ENCODE measurements at regions not wholly inside any gene's neighbourhood (a gene's known extent, or its start where the extent isn't known, plus 50 kb on each side); places are given as distances from the start of the nearest gene placed in this dataset.

GRCh38 chr4:137083571-137084135 lies 448.6 kb downstream of the PCDH18 start:
- no peak for DNase-seq
- no peaks in the 10 kb centered on the region for H3K9me3 ChIP-seq (replicated peaks)
- no peaks in the 10 kb centered on the region for H3K4me1 ChIP-seq
- H3K36me3 ChIP-seq: no peaks in the 10 kb centered on the region
- TF ChIP-seq, protein P1, sequence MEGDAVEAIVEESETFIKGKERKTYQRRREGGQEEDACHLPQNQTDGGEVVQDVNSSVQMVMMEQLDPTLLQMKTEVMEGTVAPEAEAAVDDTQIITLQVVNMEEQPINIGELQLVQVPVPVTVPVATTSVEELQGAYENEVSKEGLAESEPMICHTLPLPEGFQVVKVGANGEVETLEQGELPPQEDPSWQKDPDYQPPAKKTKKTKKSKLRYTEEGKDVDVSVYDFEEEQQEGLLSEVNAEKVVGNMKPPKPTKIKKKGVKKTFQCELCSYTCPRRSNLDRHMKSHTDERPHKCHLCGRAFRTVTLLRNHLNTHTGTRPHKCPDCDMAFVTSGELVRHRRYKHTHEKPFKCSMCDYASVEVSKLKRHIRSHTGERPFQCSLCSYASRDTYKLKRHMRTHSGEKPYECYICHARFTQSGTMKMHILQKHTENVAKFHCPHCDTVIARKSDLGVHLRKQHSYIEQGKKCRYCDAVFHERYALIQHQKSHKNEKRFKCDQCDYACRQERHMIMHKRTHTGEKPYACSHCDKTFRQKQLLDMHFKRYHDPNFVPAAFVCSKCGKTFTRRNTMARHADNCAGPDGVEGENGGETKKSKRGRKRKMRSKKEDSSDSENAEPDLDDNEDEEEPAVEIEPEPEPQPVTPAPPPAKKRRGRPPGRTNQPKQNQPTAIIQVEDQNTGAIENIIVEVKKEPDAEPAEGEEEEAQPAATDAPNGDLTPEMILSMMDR (IDR thresholded peaks at IDR 0.05; ENCODE audit: borderline replicate concordance): no peak
- no peaks in the 10 kb centered on the region for H3K27me3 ChIP-seq (ENCODE audit: low read depth)
- no peak overlapping the region for H3K4me3 ChIP-seq
- no peak overlapping the region for H3K27ac ChIP-seq (replicated peaks)
- intact Hi-C loops (cut with micrococcal nuclease): no loop called here

DNA sequence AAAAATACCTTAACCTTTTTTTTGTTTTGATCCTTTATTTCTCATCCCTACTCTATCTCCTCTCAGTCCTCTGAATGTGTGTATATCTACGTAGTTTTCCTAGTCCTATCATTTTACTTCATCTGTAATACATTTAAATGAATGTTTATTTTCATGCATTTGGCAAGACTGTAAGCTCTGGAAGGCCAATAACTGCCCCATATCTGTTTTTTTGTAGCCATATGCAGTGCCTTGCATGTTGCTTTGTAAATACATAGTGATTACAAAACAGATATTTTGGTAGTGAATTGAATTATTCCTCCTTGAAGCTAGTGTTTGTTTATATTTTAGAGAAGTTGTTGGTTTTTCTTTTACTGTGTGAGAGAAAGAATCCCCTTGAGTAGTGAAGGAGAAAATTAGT lies 450.2 kb downstream of the PCDH18 start:
- Histone ChIP-seq H3K36me3 (no peaks in the 10 kb centered on the region), H3K4me1 (no peaks in the 10 kb centered on the region), H3K27me3 (ENCODE audit: low read depth) (no peaks in the 10 kb centered on the region), H3K9me3 (replicated peaks) (peaks cover 3% of the 10 kb centered on the region), H3K4me3 (no peak overlapping the region), H3K27ac (replicated peaks) (no peak overlapping the region)
- TF ChIP-seq, protein P1 (IDR thresholded peaks at IDR 0.05; ENCODE audit: borderline replicate concordance): no peak
- no peak for DNase-seq
- intact Hi-C loops (cut with micrococcal nuclease): no loop called here

GRCh38 chr4:137076908-137077307 lies 455.4 kb downstream of the PCDH18 start:
- intact Hi-C loops (cut with micrococcal nuclease): no loop called here
- Histone ChIP-seq H3K4me1 (no peaks in the 10 kb centered on the region), H3K27me3 (ENCODE audit: low read depth) (no peaks in the 10 kb centered on the region), H3K36me3 (no peaks in the 10 kb centered on the region), H3K9me3 (replicated peaks) (peaks cover 18% of the 10 kb centered on the region), H3K27ac (replicated peaks) (no peak overlapping the region), H3K4me3 (no peak overlapping the region)
- no peak for DNase-seq
- TF ChIP-seq, protein P1 (IDR thresholded peaks at IDR 0.05; ENCODE audit: borderline replicate concordance): no peak

DNA sequence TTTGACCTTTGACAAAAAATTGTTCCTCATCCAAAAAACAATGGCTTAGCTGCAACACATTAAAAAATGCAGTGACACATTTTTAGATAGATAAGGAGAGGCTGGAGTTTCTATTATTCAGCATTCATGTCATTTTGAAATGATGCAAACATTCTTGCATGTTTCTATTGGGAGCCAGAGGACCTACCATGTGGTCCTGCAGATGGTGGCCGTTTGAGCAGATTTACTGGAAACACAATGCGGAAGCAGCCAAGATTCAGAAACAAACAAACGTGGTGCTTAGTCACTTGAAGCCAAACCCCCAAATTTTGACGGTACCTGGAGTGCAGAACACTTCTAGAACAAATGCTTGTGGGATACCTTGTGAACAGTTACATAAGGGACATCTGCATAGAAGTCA lies 456.7 kb downstream of the PCDH18 start:
- no peaks in the 10 kb centered on the region for H3K27me3 ChIP-seq (ENCODE audit: low read depth)

GRCh38 chr4:137070614-137071013 lies 461.7 kb downstream of the PCDH18 start:
- no peaks in the 10 kb centered on the region for H3K27me3 ChIP-seq (ENCODE audit: low read depth)
- H3K27ac ChIP-seq (replicated peaks): no peak overlapping the region
- H3K9me3 ChIP-seq (replicated peaks): peaks cover 3% of the 10 kb centered on the region
- TF ChIP-seq, protein P1 (IDR thresholded peaks at IDR 0.05; ENCODE audit: borderline replicate concordance): no peak
- no peak overlapping the region for H3K4me3 ChIP-seq
- no peak for DNase-seq
- intact Hi-C loops (cut with micrococcal nuclease): no loop called here
- no peaks in the 10 kb centered on the region for H3K4me1 ChIP-seq
- H3K36me3 ChIP-seq: no peaks in the 10 kb centered on the region

More for the DNA sequence above, 456.7 kb downstream of the PCDH18 start:
- Histone ChIP-seq H3K27ac (replicated peaks) (no peak overlapping the region), H3K9me3 (replicated peaks) (peaks cover 18% of the 10 kb centered on the region), H3K4me1 (no peaks in the 10 kb centered on the region), H3K4me3 (no peak overlapping the region), H3K36me3 (no peaks in the 10 kb centered on the region)
- intact Hi-C loops (cut with micrococcal nuclease): no loop called here
- TF ChIP-seq, protein P1 (IDR thresholded peaks at IDR 0.05; ENCODE audit: borderline replicate concordance): no peak
- no peak for DNase-seq
